ENCODE measurements at regions not wholly inside any gene's neighbourhood (a gene's known extent, or its start where the extent isn't known, plus 50 kb on each side); places are given as distances from the start of the nearest gene placed in this dataset.
"Not testable (repeated sequence)": the region's sequence is repeated elsewhere in the genome, so short reads cannot be mapped to it uniquely, and the experiment has no call there.

- no peak for DNase-seq
Observed at GRCh38 chr12:118541071-118541470, 164.7 kb downstream of the SUDS3 start.

DNA sequence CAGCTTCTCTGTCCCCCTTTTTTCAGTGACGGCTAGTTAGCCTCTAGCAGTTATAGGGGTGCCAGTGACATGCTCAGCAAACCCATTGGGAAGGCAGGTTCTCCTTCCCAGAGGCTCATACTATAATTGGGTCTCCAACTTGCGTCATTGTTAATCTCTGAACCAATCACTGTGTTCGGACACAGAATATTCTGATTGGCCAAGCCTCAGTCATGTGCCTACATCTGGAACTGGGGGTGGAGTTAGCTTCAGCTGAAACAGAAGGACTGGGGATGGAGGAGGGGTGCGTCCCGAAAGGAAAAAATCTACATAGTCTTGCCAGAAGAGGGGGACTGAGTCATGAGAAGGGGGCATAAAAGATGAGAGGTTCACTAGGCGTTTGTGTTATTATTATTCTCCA, 165.6 kb downstream of the SUDS3 start:
- DNase-seq, result no peak

DNA sequence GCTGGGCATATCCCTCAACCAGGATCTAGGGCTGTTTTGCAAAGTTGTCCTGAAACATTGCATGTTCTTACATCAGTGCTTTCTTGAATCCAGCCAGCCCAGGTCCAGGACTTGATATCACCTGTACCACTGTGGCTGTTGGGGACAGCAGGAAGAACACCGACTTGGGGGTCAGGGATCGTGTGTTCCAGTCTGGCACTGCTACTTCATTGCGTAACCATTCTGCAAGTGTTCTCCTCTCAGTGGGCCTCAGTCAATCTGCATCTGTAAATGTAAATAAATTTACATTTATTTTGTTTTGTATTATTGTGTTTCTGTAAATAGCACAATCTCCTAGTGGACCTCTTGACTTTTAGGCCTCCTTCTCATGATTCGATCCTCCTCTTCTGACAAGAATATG, 167.3 kb downstream of the SUDS3 start:
- DNase-seq, result no peak

- peak; percentile 9 for DNase-seq
Observed at GRCh38 chr12:118544569-118544968, 168.2 kb downstream of the SUDS3 start.

- not testable (repeated sequence) for DNase-seq
Observed at GRCh38 chr12:118547606-118548005, 171.3 kb downstream of the SUDS3 start.

GRCh38 chr12:118548887-118549509, 172.6 kb downstream of the SUDS3 start:
- DNase-seq, result no peak

GRCh38 chr12:118549510-118549980, 173.2 kb downstream of the SUDS3 start:
- no peak for DNase-seq

GRCh38 chr12:118553856-118554504, 177.6 kb downstream of the SUDS3 start:
- no peak for DNase-seq

- no peak for DNase-seq
Observed at GRCh38 chr12:118558941-118559340, 182.6 kb downstream of the SUDS3 start.

DNA sequence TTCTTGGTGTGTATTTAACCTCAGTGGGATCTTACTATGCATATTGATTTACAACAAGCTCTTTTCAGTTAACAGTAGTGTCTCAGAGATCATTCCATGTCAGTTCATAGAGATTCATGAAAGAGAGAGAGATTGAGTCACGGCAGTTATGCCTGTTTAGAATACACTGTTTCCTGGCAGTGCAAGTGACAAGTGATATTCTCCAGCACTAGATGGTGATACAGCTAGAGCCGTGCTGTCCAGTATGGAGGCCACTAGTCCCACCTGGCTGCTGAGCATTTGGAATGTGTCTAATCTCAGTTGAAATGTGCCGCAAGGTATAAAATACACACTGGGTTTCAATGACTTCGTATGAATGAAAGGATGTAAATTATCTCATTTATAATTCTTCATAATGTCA, 184.4 kb downstream of the SUDS3 start:
- no peak for DNase-seq

GRCh38 chr12:118571730-118572129, 195.4 kb downstream of the SUDS3 start:
- no peak for DNase-seq

DNA sequence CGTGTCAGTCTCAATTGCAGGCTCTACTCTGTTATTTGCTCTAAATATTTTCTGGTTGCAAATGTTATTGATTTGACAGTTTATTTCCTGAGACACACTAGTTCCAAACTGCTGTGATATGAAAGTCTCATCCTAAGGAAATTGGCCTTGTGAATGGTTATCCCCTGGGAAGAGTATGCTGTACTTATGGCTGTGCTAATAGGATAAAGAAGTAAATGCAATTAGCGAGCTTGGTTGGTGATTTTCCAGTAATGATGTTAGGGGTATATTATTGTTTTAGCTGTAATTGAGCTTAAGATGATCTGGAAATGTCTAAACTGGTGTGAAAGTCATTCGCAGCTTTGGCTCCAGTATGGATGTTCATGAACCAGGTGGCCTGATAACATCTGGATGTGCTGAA, 197.9 kb downstream of the SUDS3 start:
- DNase-seq, result no peak

GRCh38 chr12:118575730-118576129, 199.4 kb downstream of the SUDS3 start:
- no peak for DNase-seq

DNA sequence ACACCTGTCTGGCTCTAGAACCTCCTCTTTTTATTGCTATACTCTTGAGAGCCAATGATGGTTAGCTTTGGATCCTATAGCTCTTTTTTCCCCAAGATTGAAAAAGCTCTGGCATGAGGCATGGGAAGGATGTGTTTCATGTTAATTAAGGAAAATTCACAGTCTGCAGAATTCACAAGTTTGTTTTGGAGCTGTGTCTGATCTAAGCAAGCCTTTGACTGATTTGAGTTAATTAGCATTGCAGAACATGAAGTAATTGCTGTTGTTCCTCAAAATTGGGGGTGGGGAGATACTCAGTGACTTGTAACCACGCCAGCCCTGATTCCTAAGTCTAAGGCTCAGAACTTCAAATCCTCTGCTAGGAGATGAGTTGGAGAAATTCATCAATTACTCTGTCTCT, 205.0 kb downstream of the SUDS3 start:
- DNase-seq, result no peak

GRCh38 chr12:118582863-118583262, 206.5 kb downstream of the SUDS3 start:
- no peak for DNase-seq

- no peak for DNase-seq
Observed at GRCh38 chr12:118586433-118586832, 210.1 kb downstream of the SUDS3 start.

GRCh38 chr12:118589162-118589561, 212.8 kb downstream of the SUDS3 start:
- DNase-seq, result no peak

DNA sequence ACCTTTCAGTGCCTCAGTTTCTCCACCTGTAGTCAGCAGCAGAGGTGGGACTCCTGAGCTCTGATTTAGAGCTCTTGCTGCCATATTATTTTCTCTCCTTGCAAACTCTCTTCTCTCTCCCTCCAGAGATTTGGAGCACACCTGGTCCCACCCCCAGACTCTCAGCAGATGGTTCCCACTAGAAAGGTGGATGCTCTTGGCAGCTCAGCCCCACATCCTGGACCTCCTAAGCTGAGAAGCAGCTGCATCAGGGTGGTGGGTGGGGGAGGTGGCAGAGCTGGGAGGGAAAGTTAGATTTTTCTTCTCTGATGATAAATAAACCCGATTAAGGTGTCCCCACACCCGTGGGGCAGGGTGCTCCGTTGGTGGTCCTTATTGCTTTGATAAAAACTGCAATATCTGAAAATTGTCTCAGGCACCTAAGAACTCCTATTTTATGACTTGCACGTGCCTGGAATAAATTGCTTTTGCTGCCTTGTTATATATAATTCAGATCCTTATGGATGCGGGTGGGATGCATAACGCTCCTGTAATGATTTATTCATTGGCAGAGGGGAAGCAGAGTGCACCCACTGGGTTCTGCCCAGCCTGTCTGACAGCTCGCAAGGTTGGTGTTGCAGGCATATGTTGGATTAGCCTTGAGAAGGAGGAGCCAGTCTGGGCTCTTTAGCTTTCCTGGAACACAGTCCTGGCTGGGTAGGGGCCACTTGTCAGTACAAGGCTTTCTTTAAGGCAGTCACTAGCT, 214.2 kb downstream of the SUDS3 start:
- DNase-seq, result no peak

DNA sequence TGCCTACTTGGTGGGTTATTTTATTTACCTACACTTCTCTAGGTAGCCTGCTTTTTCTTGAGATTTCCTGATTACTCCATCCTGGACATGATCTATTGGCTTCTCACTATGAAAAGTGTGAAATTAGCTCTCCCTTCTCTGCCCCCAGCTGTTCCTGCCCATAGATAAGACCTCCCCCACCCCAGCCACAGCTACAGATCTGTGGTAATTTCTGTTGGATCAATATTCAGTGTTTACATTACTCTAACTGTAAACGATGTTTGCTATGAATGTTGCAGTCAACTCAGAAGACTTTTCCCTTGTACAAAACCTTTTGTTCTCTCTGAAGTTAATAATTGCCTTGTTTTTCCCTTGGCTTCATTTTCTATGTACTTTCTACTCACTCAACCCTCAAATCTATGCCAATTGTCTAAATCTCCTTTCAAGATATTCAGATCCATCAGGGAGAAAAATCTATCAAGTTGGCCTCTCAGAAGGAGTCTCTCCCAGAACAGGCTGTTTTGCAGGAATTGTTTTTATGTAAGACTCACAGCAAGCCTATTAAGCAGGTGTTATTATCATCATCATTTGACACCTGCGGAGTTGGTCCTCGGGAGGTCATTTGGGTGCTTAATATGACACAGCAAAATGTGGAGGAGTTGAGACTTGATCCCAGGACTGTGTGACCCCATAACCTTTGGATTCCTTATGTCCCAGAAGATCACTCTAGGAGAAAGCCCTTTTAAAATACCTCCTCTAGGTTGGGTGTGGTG, 227.4 kb downstream of the SUDS3 start:
- DNase-seq, result no peak

- no peak for DNase-seq
Observed at GRCh38 chr12:118606690-118607089, 230.3 kb downstream of the SUDS3 start.

- no peak for DNase-seq
Observed at GRCh38 chr12:118607831-118608230, 231.5 kb downstream of the SUDS3 start.

DNA sequence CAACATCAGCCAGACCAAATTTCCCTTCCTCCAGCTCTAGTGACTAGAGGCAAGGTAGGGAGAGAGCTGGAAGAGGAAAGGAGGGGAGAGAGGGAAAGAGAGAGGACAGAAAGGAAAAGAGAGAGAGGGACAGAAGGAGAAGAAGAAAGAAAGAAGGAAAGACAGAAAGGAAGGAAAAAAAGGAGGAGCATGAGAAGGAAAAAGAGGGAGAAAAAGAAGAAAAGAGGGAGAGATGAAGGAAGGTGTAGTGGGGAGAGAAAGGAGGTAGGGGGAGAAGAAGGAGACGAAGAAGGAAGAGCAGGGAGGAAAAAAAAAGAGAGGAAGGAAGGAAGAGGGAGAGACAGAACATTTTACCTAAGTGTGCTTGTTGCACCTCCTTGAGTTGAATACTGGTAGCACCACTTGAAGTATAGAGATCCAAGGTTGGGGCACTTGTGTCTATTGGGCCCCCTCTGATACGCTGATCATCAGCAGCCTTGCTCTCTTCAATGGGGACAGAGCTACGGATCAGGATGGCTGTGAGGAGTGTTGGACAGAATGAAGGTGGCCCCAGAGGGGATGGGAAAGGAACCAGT, 232.5 kb downstream of the SUDS3 start:
- no peak for DNase-seq

DNA sequence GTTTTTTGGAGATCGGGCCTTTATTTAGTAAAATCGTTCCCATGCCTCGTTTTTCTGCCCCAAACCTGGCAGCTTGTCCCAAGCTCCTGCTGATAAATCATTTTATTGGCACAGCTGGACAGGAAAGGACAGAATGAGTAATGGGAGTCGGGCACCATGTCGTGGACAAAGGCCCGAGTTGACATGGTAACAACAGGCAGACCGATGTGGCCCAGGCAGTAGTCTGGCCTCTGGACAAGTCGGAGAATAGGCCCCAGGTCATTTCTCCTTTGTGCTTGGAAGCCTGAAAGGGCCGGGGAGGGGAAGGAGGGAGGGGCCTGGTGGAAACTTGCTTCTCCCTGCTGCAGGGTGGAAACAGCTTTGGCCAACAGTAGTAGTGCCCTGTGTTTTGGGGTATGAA, 234.9 kb downstream of the SUDS3 start:
- DNase-seq, result no peak
